ENCODE measurements at regions not wholly inside any gene's neighbourhood (a gene's known extent, or its start where the extent isn't known, plus 50 kb on each side); places are given as distances from the start of the nearest gene placed in this dataset.

GRCh38 chr22:49417833-49418232, 409.8 kb downstream of the BRD1 start:
- DNase-seq (ENCODE audit: low read depth, low spot score) = no peak

- DNase-seq (ENCODE audit: low read depth, low spot score) = no peak
These were observed 410.3 kb downstream of the BRD1 start for GRCh38 chr22:49417326-49417725.

DNA sequence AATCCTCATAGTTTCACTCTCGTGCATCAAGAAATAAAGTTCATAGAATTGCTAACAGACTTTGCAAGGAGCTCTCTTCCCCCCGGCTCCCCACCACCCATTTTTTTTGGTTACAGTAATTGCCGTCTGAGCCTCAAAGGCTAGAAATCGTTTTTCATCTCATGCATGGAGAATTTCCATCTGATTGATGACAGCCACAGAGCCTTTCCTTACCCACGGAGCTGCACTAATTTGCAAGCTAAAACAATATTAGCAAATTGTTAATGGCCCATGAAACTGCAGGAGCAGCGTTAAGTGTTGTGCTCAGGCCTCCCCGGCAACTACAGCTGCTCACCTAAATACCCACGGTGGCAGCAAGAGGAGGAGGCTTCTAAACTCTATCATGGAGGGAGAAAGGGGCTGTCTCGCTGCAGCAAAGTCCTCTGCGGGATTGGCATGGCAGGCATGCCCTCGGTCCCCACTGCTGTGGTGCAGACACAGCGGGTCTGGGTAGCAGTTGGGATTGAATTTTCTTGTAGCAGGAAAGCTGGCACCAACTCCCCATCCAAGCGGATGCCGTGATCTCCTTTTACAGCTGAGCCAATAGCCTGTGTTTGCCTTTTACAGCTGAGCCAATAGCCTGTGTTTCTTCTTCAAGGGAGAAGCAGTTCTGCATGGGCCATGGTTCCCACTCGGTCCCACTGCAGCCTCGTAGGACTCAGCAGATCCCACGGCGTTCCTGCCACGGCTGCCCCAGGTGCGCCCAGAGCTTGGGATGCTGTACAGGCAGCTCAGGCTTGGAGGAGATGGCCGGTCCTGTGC, 412.3 kb downstream of the BRD1 start:
- DNase-seq (ENCODE audit: low read depth, low spot score) = no peak

GRCh38 chr22:49413551-49413950, 414.1 kb downstream of the BRD1 start:
- no peak for DNase-seq (ENCODE audit: low read depth, low spot score)

DNA sequence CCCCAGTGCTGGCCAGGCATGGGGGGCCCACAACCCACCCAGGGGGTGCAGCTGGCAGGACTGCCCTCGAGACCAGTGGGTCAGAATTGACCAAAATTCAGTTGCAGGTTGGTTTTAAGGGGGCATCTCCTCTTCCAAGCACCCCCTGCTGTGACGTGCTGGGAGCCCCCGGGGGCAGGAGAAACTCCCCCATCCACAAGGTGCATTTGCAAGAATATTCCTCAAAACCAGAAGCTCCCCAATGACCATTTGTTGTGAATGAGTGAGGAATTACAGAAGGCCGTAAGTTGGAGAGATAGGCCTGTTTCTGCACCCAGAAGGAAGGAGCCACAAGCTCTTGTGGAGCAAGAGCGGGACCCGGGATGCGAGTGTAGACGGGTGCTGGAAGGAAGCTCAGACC, 414.5 kb downstream of the BRD1 start:
- no peak for DNase-seq (ENCODE audit: low read depth, low spot score)

DNA sequence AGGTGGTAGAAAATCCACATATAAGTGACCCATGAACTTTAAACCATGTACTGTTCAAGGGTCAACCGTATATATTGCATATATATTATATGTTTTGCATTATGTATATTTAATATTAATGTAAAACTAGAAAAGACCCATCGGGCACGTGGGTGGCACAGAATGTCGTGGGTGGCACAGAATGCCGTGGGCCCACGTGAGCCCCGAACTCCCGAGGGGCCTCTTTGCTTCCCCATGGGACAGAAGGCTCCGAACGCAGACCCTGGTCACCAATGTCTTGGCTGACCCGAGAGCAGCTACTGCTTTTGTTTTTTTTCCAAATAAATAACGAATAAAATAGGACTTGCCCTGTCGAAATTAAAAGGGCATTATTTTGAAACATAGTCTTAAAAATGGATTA, 415.4 kb downstream of the BRD1 start:
- DNase-seq (ENCODE audit: low read depth, low spot score) = no peak

- DNase-seq (ENCODE audit: low read depth, low spot score) = no peak
These were observed 416.4 kb downstream of the BRD1 start for GRCh38 chr22:49411236-49411635.

GRCh38 chr22:49408102-49408836, 419.4 kb downstream of the BRD1 start:
- no peak for DNase-seq (ENCODE audit: low read depth, low spot score)

GRCh38 chr22:49406879-49407587, 420.6 kb downstream of the BRD1 start:
- DNase-seq (ENCODE audit: low read depth, low spot score) = no peak

DNA sequence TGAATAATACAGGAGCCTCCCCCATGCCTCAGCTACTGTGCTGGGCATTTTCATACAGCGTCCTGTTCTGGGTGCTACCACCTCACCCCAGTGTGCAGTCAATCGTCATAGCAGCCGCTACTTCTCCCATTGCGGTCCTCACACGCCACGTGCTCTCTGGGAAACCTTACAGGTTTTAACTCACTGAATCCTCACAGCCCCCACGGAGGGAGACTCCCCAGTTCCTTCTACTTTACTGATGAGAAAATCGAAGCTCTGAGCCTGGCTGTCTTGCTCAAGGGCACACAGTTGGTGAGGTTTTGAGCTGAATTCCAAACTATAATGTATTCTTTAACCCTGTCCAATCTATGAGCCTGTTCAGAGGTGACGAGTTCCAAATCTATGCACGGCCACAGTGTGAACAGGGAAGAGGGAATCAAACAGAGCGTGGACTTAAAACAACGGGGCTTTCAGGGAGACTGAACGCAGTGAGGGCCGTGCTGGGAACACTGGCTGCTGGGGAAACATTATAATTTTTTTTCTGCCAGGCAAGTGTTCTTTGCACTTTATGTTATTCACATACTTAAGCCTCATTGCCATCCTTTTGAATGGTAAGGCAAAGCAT, 421.5 kb downstream of the BRD1 start:
- DNase-seq (ENCODE audit: low read depth, low spot score) = no peak

DNA sequence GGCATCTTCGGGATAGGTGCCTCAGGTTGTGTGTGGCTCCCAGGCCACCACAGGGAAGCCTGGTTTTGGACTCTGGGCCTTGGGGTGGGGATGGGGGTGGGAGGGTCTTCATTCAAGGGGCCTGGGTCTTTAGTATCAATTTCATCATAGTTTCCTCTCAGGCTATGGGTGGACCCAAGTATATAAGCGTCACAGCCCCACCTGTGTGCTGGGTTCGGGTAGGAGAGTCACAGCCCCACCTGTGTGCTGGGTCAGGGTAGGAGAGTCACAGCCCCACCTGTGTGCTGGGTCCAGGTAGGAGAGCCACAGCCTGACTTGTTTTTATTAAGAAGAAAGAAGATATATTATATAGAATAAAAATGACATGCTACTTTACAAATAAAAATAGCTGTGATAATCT, 422.1 kb downstream of the BRD1 start:
- DNase-seq (ENCODE audit: low read depth, low spot score) = no peak

- DNase-seq (ENCODE audit: low read depth, low spot score) = no peak
These were observed 423.0 kb downstream of the BRD1 start for GRCh38 chr22:49404576-49405241.

DNA sequence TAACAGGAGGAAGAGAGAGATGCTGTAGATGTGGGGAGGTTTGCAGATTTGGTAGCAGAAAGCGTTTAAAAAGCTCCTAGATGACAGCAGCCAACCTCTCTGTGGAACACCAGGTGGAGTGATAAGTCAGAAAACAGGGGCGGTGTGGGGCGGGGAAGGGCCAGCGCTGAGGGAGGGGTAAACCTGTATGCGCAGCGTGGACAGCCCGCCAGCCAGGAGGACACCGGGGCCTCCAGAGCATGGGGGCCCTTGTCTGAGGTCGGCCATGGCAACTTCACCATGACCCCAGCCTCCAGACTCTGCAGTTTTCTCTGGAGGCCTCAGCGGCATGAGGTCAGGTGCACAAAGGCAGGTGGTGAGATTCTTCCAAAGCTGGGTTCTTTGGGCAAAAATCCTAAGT, 423.7 kb downstream of the BRD1 start:
- DNase-seq (ENCODE audit: low read depth, low spot score) = no peak

DNA sequence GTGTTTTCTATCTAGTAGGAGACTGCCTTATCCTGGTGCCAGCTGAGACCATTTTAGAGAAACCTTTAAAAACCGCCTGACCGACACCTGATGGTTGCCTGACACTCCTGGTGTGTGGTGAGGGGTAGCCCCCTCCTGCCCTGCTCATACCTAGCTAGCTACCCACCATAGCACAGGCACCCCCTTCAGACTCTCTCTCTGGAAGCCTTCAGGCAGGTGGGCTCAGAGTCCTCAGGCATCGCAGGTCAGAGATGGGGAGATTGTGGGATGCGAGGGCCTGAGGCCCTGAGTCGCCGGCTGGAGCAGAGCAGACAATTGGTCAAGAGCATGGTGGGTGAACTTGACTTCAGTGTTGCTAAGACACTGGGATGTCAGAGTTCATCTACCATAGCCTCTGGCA, 424.6 kb downstream of the BRD1 start:
- no peak for DNase-seq (ENCODE audit: low read depth, low spot score)

- DNase-seq (ENCODE audit: low read depth, low spot score) = no peak
These were observed 425.5 kb downstream of the BRD1 start for GRCh38 chr22:49402169-49402568.

- no peak for DNase-seq (ENCODE audit: low read depth, low spot score)
These were observed 426.6 kb downstream of the BRD1 start for GRCh38 chr22:49400941-49401598.

- no peak for DNase-seq (ENCODE audit: low read depth, low spot score)
These were observed 427.3 kb downstream of the BRD1 start for GRCh38 chr22:49400136-49400940.

GRCh38 chr22:49398646-49399045, 429.0 kb downstream of the BRD1 start:
- DNase-seq (ENCODE audit: low read depth, low spot score) = no peak

DNA sequence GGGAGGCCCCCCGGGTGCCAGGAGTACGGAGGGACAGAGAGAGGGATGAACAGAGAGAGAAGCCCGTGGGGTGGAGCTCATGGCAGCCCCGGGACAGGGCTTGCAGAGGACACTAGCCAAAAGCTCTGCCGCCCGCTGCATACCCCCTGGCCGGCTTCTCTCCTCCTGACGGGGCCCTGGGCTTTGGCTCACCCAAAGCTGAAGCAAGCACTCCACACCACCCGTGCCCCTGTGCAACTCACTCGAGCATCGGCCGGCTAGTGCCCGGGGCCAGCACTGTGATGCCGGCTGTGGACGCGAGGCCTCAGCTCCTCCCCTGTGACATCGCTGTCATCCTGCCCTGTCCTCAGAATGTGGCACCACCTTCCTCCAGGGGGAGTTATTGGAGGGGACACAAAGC, 429.6 kb downstream of the BRD1 start:
- DNase-seq (ENCODE audit: low read depth, low spot score) = no peak

DNA sequence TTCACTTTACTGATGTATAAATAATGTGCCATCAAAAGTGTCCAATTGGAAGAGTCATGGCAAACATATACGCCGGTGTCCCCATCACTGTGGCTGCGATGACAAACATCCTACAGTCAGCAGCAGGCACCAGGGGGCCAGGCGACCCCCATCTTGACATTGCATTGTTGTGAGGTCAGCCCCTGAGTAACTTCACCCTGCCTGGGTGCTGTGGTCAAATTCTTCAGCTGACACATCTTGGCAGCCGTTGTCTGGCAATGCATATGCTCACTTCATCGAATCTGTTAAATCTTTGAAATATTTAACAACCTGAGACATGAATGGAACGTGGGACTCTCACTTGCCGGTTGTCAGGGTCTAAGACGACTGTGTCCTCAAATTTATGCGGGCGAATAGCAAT, 430.9 kb downstream of the BRD1 start:
- DNase-seq (ENCODE audit: low read depth, low spot score) = no peak
